DND-41 (cell line): ENCODE measurements at regions not wholly inside any gene's neighbourhood (a gene's known extent, or its start where the extent isn't known, plus 50 kb on each side); places are given as distances from the start of the nearest gene placed in this dataset.

Experiments
- EZH2 ChIP-seq: IDR thresholded peaks from 3 replicates; pipeline ENCODE4 v1.6.1; 2012; ENCODE audit warnings: borderline replicate concordance, low read depth, mild to moderate bottlenecking, moderate library complexity, low read length, inconsistent platforms; ENCODE audit not compliant: severe bottlenecking
- TF ChIP-seq, protein P1 (sequence below): IDR thresholded peaks from 2 replicates; pipeline ENCODE4 v1.5.1; 2012; ENCODE audit warnings: borderline replicate concordance, low read length, moderate library complexity, mild to moderate bottlenecking; ENCODE audit not compliant: poor library complexity, severe bottlenecking; ENCODE audit errors: extremely low read depth

DNA sequence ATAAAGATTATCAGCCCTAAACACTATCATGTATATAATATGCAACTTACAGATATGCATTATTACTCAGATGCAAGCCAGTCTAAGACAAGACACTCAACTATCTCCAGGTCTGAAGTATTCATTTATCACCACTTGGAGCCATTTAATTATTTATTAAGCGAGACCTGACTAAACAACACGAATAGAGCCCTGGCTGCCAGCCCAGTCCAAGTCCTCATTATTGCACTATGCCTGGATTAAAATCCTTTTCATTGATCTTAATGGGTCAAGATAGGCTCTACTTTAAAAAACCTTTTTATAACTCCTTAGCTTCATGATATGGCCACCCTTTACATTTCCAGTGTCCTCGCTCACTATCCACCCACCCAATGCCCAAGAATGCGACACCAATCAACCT is 183.1 kb upstream of the MARCKS start:
- TF ChIP-seq, protein P1, sequence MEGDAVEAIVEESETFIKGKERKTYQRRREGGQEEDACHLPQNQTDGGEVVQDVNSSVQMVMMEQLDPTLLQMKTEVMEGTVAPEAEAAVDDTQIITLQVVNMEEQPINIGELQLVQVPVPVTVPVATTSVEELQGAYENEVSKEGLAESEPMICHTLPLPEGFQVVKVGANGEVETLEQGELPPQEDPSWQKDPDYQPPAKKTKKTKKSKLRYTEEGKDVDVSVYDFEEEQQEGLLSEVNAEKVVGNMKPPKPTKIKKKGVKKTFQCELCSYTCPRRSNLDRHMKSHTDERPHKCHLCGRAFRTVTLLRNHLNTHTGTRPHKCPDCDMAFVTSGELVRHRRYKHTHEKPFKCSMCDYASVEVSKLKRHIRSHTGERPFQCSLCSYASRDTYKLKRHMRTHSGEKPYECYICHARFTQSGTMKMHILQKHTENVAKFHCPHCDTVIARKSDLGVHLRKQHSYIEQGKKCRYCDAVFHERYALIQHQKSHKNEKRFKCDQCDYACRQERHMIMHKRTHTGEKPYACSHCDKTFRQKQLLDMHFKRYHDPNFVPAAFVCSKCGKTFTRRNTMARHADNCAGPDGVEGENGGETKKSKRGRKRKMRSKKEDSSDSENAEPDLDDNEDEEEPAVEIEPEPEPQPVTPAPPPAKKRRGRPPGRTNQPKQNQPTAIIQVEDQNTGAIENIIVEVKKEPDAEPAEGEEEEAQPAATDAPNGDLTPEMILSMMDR = no peak
- TF ChIP-seq EZH2 = no peak
